ENCODE measurements at regions not wholly inside any gene's neighbourhood (a gene's known extent, or its start where the extent isn't known, plus 50 kb on each side); places are given as distances from the start of the nearest gene placed in this dataset.

DNA sequence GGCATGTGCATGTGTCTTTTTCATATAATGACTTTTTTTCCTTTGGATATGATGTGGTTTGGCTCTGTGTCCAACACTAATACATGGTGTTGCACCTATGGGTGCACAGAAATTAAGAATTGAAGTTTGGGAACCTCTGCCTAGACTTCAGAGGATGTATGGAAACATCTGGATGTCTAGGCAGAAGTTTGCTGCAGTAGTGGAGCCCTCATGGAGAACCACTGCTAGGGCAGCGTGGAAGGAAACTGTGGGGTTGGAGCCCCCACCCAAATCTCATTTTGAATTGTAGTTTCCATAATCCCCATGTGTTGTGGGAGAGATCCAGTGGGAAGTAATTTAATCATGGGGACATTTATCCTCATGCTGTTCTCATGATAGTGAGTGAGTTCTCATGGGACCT is 235.0 kb upstream of the TRPC7 start:
- H3K27me3 ChIP-seq (ENCODE audit: control insufficient read depth in 3 of 3, insufficient read depth in 3 of 3, low read length in 2 of 3) = no peaks in the 10 kb centered on the region
- TF ChIP-seq, protein P1, sequence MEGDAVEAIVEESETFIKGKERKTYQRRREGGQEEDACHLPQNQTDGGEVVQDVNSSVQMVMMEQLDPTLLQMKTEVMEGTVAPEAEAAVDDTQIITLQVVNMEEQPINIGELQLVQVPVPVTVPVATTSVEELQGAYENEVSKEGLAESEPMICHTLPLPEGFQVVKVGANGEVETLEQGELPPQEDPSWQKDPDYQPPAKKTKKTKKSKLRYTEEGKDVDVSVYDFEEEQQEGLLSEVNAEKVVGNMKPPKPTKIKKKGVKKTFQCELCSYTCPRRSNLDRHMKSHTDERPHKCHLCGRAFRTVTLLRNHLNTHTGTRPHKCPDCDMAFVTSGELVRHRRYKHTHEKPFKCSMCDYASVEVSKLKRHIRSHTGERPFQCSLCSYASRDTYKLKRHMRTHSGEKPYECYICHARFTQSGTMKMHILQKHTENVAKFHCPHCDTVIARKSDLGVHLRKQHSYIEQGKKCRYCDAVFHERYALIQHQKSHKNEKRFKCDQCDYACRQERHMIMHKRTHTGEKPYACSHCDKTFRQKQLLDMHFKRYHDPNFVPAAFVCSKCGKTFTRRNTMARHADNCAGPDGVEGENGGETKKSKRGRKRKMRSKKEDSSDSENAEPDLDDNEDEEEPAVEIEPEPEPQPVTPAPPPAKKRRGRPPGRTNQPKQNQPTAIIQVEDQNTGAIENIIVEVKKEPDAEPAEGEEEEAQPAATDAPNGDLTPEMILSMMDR (IDR thresholded peaks at IDR 0.05; ENCODE audit: control extremely low read depth, extremely low read depth) = no peak
- H3K27ac ChIP-seq (ENCODE audit: low read depth in 1 of 2, low read length in 1 of 2) = no peak overlapping the region
- WGBS, 2 donors = 88 to 89% methylated on average over 1 of the region's 1 CpG
- peaks cover 0 to 10% (median 6%) of the 10 kb centered on the region in 4 donors for H3K9me3 ChIP-seq (ENCODE audit: control insufficient read depth in 4 of 4, insufficient read depth in 3 of 4, low read length in 3 of 4)
- H3K4me1 ChIP-seq (ENCODE audit: control insufficient read depth in 5 of 5, insufficient read depth in 5 of 5, low read length in 5 of 5) = no peaks in the 10 kb centered on the region
- H3K36me3 ChIP-seq (ENCODE audit: control insufficient read depth in 4 of 4, insufficient read depth in 4 of 4, low read length in 4 of 4) = no peaks in the 10 kb centered on the region
- H3K9ac ChIP-seq (ENCODE audit: insufficient read depth in 1 of 2, low read length in 2 of 2) = no peak overlapping the region
- ATAC-seq (ENCODE audit: insufficient read depth, low FRiP score) = no peak
- no peak overlapping the region for H3K4me3 ChIP-seq
- no peak for DNase-seq

DNA sequence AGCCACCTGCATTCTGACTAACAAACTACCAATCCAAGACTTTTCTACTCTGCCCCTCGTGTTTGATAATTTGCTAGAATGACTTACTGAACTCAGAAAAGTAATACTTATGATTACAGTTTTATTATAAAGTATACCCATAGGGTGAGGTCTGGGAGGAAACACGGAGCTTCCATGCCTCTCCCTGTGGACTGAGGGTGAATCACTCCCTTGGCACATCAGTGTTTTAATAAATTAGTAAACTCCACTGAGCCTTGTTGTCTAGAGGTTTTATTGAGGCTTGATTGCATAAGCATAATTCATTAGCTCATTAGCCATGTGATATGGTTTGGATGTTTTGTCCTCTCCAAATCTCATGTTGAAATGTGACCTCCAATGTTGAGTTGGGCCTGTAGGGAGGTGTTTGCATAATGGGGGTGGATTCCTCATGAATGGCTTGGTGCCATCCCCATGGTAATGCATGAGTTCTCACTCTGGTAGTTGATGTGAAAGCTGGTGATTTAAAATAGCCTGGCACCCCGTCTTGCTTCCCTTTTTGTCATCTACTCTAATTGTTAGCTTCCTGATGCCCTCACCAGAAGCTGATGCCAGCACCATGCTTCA is 233.6 kb upstream of the TRPC7 start:
- Histone ChIP-seq H3K4me1 (ENCODE audit: control insufficient read depth in 5 of 5, insufficient read depth in 5 of 5, low read length in 5 of 5) (no peaks in the 10 kb centered on the region), H3K9me3 (ENCODE audit: control insufficient read depth in 4 of 4, insufficient read depth in 3 of 4, low read length in 3 of 4) (peaks cover 0 to 10% (median 6%) of the 10 kb centered on the region in 4 donors), H3K9ac (ENCODE audit: insufficient read depth in 1 of 2, low read length in 2 of 2) (no peak overlapping the region), H3K36me3 (ENCODE audit: control insufficient read depth in 4 of 4, insufficient read depth in 4 of 4, low read length in 4 of 4) (no peaks in the 10 kb centered on the region), H3K27ac (ENCODE audit: low read depth in 1 of 2, low read length in 1 of 2) (no peak overlapping the region), H3K27me3 (ENCODE audit: control insufficient read depth in 3 of 3, insufficient read depth in 3 of 3, low read length in 2 of 3) (no peaks in the 10 kb centered on the region), H3K4me3 (no peak overlapping the region)
- 68 to 71% methylated on average over 3 of the region's 3 CpGs for WGBS, 2 donors
- ATAC-seq (ENCODE audit: insufficient read depth, low FRiP score) (no peak), DNase-seq (no peak)
- TF ChIP-seq, protein P1 (IDR thresholded peaks at IDR 0.05; ENCODE audit: control extremely low read depth, extremely low read depth) = no peak

DNA sequence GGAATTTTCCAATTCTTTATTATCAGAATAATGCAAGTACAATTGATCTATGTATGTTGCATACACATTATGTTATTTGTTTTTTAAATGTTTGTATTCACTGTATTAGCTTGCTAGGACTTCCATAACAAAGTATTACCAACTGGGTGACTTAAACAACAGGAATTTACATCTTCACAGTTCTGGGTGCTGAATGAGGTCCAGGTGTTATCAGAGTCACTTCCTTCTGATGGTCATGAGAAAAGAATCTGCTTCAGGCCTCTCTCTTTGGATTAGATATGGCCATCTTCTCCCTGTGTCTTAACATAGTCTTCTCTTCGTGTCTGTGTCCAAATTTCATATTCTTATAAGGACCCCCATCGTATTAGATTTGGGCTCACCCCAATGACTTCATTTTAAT is 229.1 kb upstream of the TRPC7 start:
- no peak for ATAC-seq (ENCODE audit: insufficient read depth, low FRiP score)
- no peak overlapping the region for H3K4me3 ChIP-seq
- no peak overlapping the region for H3K9ac ChIP-seq (ENCODE audit: insufficient read depth in 1 of 2, low read length in 2 of 2)
- WGBS, 2 donors = 69 to 73% methylated on average over 2 of the region's 2 CpGs
- no peak for DNase-seq
- no peaks in the 10 kb centered on the region for H3K36me3 ChIP-seq (ENCODE audit: control insufficient read depth in 4 of 4, insufficient read depth in 4 of 4, low read length in 4 of 4)
- H3K4me1 ChIP-seq (ENCODE audit: control insufficient read depth in 5 of 5, insufficient read depth in 5 of 5, low read length in 5 of 5) = no peaks in the 10 kb centered on the region
- TF ChIP-seq, protein P1 (IDR thresholded peaks at IDR 0.05; ENCODE audit: control extremely low read depth, extremely low read depth) = no peak
- H3K9me3 ChIP-seq (ENCODE audit: control insufficient read depth in 4 of 4, insufficient read depth in 3 of 4, low read length in 3 of 4) = peaks cover 0 to 2% (median 0%) of the 10 kb centered on the region in 4 donors
- H3K27ac ChIP-seq (ENCODE audit: low read depth in 1 of 2, low read length in 1 of 2) = no peak overlapping the region
- H3K27me3 ChIP-seq (ENCODE audit: control insufficient read depth in 3 of 3, insufficient read depth in 3 of 3, low read length in 2 of 3) = no peaks in the 10 kb centered on the region

DNA sequence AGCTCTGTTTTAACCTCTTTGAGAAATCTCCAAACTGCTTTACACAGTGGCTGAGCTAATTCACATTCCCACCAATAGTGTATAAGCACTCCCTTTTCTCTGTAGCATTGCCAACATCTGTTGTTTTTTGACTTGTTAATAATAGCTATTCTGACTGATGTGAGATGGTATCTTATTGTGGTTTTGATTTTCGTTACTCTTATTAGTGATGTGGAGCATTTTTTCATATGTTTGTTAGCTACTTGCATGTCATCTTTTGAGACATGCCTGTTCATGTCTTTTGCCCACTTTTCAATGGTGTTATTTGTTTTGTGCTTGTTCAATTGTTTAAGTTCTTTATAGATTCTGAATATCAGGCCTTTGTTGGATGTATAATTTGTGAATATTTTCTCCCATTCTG is 225.2 kb upstream of the TRPC7 start:
- WGBS, 2 donors = 45 to 72% methylated on average over 1 of the region's 1 CpG
- ATAC-seq (ENCODE audit: insufficient read depth, low FRiP score) (no peak), DNase-seq (no peak)
- no peaks in the 10 kb centered on the region for H3K9me3 ChIP-seq (ENCODE audit: control insufficient read depth in 4 of 4, insufficient read depth in 3 of 4, low read length in 3 of 4)
- no peaks in the 10 kb centered on the region for H3K4me1 ChIP-seq (ENCODE audit: control insufficient read depth in 5 of 5, insufficient read depth in 5 of 5, low read length in 5 of 5)
- TF ChIP-seq, protein P1 (IDR thresholded peaks at IDR 0.05; ENCODE audit: control extremely low read depth, extremely low read depth) = no peak
- H3K27me3 ChIP-seq (ENCODE audit: control insufficient read depth in 3 of 3, insufficient read depth in 3 of 3, low read length in 2 of 3) = no peaks in the 10 kb centered on the region
- H3K9ac ChIP-seq (ENCODE audit: insufficient read depth in 1 of 2, low read length in 2 of 2) = no peak overlapping the region
- no peak overlapping the region for H3K4me3 ChIP-seq
- H3K36me3 ChIP-seq (ENCODE audit: control insufficient read depth in 4 of 4, insufficient read depth in 4 of 4, low read length in 4 of 4) = no peaks in the 10 kb centered on the region
- H3K27ac ChIP-seq (ENCODE audit: low read depth in 1 of 2, low read length in 1 of 2) = no peak overlapping the region
